ENCODE measurements at regions not wholly inside any gene's neighbourhood (a gene's known extent, or its start where the extent isn't known, plus 50 kb on each side); places are given as distances from the start of the nearest gene placed in this dataset.
"Not testable (repeated sequence)": the region's sequence is repeated elsewhere in the genome, so short reads cannot be mapped to it uniquely, and the experiment has no call there.

DNA sequence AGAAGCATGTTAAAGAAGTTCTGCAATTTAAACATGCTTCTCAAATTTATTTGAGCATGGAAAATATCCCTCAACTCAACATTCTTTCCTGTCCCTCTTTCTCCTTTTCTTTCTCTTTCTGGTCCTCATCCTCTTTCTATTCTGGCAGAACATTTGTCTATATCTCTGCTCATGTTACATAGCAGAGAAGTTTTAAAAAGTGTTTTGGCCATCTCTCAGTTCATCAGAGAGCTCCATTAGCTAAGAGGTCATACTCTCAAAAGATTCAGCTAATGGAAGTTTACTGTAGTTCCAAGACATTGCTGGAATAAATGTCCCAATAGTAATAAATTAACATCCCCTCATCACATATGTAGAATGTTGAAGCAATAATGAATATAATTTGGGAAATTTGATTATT lies 53.5 kb downstream of the XCL2 start:
- DNase-seq (ENCODE audit: extremely low read depth in 1 of 2, low read depth in 1 of 2), result no peak

DNA sequence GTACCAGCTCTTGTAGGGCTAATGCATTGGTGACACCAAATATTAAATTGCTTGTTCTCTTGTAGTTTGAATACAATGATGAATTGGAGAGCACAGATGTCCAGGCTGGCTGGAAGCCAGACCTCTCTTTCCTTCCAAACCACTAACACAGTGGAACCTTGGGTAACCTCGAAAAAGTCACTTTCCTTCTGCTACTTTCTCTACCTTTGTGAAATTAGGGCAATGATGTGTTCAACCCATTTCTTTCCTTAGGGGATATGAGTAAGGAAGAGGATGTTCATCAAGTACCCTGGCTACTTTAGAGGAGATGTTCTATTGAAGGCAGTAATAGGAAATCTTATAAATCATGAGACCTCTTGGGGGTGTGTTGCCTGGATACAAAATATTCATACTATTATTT lies 55.7 kb downstream of the XCL2 start:
- no peak for DNase-seq (ENCODE audit: extremely low read depth in 1 of 2, low read depth in 1 of 2)

DNA sequence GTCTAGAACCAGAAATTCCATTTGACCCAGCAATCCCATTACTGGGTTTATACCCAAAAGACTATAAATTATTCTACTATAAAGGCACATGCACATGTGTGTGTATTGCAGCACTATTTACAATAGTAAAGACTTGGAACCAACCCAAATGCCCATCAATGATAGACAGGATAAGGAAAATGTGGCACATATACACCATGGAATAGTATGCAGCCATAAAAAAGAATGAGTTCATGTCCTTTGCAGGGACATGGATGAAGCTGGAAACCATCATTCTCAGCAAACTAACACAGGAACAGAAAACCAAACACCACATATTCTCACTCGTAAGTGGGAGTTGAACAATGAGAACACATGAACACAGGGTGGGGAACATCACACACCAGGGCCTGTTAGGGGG lies 57.0 kb downstream of the XCL2 start:
- DNase-seq (ENCODE audit: extremely low read depth in 1 of 2, low read depth in 1 of 2), result not testable (repeated sequence)

DNA sequence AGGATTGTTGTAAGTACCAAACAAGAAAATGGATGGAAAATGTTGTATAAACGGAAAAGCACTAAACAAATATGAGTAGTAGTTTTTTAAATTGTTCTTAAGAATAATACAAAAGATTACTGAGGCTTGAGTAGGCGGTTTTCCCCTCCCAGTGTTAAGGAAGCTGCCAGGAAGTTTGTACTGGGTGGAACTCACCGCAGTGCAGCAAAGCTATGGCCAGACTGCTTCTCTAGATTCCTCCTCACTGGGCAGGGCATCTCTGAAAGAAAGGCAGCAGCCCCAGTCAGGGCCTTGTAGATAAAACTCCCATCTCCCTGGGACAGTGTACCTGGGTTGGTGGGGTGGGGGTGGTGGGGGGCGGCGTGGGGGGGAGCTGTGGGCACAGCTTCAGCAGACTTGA lies 58.7 kb downstream of the XCL2 start:
- DNase-seq (ENCODE audit: extremely low read depth in 1 of 2, low read depth in 1 of 2), result no peak

DNA sequence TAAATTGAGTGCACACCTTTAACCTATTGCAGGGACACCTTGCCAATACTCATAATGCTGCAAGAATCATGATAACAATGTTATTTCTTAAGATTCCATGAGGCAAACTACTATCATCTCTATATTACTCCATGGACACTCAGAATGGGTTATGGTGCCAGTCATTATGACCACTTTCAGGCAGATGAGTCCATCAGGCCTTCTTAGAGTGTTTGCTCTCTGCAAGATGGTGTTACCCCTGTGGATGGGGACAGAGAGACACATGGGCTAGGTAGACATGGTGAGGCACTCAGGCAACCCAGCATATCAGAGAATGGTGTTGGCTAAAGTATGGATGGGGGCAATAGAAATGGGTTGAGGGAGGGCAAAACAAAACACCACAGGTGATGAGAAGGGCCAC lies 59.7 kb downstream of the XCL2 start:
- no peak for DNase-seq (ENCODE audit: extremely low read depth in 1 of 2, low read depth in 1 of 2)

DNA sequence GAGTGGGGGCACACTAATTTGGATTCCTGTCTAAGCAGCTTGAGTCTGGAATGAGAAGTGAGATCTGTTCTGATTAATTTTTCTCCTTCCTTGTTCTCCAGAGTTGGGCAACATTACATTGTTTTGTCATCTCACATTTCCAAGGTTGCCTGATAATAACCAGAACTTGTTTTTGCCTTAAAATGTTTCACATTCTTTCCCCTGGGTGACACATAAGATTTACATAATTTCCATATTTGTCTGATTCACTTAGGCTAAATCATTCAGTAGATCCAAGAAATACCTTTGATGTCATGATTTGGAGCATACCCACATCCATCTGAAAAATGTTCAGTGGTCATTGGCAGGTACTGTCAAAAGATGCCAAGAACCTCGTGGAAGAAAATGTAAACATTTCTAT lies 60.3 kb downstream of the XCL2 start:
- no peak for DNase-seq (ENCODE audit: extremely low read depth in 1 of 2, low read depth in 1 of 2)

DNA sequence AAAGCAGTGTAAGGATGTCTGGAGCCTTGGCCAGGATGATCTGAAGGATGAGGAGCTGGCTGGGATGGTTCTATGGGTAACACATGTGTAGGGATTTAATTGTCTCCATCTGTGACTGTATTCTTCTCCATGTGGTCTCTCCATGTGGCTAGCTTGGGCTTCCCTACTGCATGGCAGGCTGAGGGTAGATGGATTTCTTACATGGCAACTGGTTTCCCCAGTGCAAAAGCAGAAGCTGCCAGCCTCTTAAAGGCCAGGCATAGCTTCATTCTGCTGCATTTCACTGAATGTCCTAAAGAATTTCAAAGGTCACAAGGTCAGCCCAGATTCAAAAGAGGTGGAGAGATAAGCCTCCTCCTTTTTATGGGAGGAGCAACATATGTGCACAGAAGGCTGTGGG lies 61.7 kb downstream of the XCL2 start:
- no peak for DNase-seq (ENCODE audit: extremely low read depth in 1 of 2, low read depth in 1 of 2)

DNA sequence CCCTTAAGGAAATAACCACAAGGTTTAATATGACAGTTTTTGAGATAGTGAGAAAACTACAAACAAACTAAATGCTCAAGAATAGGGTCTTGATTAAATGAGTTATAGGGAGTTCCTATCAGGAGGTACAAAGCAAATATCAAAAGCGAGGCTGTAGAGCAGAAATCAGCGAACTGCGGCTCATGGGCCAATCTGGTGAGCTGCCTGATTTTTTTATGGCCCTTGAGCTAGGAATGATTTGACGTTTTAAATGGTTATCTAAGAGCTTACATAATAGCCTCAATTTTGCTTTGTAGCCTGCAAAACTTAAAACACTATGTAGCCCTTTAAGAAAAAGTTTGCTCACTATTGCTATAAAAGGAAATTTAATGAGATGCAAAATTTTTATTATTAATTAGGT lies 62.2 kb downstream of the XCL2 start:
- DNase-seq (ENCODE audit: extremely low read depth in 1 of 2, low read depth in 1 of 2), result no peak

DNA sequence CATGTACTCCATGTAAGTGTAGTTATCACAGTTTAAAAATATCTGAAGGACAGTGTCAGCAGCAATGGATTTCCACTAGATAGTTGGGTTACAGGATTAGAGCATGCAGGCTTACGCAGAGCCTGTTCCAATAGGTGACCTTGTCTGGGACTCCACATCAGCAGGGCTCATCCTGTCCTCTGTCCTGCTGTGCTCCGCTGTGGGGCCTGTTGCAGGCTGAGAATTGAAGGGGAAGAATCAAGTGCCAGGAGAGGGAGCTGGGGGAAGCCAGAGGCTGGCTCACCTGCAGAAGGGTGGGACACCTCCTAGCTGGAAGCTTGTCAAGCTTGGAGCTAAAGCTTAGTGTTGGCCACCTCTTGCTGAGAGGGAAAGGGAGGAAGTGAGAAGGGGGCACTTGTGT lies 62.8 kb downstream of the XCL2 start:
- DNase-seq (ENCODE audit: extremely low read depth in 1 of 2, low read depth in 1 of 2), result no peak

DNA sequence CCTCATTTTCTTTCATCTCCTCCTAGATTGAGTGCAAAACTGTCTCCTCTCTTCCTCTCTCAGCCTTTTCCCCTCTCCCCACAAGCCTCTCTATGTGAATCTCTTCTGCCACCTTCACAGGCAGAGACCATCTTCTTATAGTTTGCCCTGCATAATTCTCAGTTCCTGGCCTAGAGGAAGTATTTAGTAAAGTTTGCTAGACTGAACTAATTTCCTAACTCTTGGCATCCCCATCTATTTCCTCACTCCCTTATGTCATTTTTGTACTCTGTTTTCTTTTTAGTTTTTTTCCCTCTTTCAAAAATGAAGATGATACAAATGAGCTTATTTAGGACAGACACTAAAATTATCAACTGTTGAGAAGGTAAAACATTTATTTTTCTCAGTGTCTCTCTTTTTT lies 66.0 kb downstream of the XCL2 start:
- DNase-seq (ENCODE audit: extremely low read depth in 1 of 2, low read depth in 1 of 2), result no peak

DNA sequence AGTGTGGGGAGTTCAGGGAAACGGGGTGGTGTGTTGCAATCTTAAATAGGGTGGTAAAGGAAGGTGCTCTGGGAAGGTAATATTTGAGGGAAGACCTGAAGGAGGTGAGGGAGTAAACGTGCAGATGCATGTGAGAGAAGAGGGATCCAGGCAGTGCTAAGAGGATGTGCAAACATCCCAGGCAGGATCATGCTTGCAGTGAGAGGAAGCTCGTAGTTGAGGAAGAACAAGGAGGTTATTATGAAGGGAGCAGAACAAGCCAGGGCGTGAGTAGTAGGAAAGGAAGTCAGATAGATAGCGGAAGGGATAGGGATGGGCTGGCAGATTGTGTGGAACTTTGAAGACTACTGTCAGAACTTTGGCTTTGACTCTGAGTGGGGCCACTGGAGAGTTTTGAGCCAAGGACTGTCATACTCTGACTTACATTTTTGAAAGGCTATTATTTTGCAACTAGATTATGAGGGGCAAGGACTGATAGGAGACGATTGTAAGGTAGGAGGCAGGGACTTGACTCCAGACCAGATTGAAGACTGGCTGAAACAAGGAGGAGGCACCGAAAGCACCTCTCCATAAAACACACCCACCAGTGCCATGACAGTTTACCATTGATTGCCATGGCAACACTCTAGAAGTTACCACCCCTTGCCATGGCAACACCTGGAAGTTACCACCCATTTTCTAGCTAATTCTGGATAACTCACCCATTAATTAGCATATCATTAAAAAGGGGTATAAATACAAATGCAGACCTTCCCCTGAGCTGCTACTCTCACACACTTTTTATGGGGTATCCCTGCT lies 67.0 kb downstream of the XCL2 start:
- DNase-seq (ENCODE audit: extremely low read depth in 1 of 2, low read depth in 1 of 2), result no peak

DNA sequence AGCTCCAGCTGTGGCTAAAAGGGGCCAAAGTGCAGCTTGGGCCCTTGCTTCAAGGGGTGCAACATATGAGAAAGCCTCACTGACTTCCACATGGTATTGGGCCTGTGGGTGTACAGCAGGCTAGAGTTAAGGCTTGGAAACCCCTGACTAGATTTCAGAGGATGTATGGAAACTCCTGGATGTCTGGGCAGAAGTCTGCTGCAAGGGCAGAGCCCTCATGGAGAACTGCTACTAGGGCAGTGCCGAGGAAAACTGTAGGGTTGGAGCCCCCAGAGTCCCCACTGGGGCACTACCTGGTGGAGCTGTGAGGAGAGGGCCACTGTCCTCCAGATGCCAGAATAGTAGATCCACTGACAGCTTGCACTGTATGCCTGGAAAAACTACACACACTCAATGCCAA lies 69.5 kb downstream of the XCL2 start:
- no peak for DNase-seq (ENCODE audit: extremely low read depth in 1 of 2, low read depth in 1 of 2)

DNA sequence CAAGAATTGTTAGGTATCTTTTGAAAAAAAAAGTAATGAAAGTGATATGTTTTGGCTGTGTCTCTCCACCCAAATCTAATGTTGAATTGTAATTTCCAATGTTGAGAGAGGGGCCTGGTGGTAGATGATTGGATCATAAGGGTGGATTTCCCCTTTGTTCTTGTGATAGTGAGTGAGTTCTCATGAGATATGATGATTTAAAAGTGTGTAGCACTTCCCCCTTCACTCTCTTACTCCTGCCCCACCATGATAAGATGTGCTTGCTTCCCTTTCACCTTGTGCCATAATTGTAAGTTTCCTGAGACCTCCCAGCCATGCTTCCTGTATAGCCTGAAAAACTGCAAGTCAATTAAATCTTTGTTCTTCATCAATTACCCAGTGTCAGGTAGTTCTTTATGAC lies 70.7 kb downstream of the XCL2 start:
- DNase-seq (ENCODE audit: extremely low read depth in 1 of 2, low read depth in 1 of 2), result no peak

DNA sequence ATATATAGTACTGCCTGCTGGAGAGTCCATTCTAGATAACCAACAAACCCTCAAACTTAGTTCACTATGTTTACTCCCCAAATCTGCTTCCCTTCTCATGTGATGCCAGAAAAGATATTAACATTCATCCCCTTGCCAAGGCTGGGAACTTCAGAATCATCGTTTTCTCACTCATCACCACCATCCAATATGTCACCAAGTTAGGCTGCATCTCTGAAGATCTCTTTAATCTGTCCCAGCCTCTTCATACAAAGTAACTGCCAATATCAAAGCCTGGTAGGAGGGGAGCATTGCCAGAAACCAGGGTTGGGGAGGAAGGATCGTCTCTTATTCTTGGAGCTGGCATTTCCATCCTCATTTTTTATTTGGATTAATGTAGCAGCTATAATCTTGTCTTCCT lies 71.6 kb downstream of the XCL2 start:
- DNase-seq (ENCODE audit: extremely low read depth in 1 of 2, low read depth in 1 of 2), result no peak

DNA sequence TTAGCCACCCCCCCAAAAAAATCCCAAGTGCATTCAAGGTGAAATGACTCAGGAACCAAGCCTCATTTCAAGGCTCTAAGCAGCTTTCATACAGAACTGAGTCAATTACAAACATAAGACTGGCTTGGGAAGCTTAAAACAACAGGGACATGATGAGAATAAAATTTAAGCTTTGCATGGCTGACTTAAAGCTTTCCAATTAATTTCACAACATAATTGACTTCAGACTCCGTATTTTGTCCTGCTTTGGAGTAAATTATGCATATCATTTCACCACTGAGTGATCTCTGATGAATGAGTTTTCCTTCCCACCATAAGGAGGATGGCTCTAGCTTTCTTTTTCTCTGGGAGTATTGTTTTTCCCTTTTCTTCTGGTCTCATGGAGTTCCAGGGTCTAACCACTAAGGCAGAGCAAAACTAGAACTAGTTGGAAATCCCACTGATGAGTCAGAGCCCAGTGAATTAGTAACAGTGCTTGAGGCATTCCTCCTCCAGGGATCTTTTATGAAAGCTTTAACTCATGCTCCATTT lies 72.8 kb downstream of the XCL2 start:
- no peak for DNase-seq (ENCODE audit: extremely low read depth in 1 of 2, low read depth in 1 of 2)

DNA sequence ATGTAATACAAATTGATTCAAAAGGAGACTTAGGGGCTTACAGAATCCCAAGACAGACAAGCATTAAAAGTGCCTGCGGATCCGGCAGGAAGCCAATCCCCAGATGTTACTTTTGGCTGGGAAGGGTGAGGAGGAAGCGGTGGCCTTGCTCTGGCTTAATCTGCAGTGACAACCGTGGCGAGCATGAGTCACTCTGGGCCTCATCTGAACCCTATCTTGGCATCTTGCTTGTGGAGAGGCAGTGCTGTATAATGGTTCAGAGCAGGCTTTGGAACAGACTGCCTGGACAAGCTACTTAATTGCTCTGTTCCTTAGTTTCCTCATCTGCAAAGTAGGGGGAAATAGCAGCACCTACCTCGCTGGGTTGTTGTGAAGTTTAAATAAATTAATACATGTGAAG lies 74.1 kb downstream of the XCL2 start:
- DNase-seq (ENCODE audit: extremely low read depth in 1 of 2, low read depth in 1 of 2), result peak in 1 of 2 donors; percentile 35

DNA sequence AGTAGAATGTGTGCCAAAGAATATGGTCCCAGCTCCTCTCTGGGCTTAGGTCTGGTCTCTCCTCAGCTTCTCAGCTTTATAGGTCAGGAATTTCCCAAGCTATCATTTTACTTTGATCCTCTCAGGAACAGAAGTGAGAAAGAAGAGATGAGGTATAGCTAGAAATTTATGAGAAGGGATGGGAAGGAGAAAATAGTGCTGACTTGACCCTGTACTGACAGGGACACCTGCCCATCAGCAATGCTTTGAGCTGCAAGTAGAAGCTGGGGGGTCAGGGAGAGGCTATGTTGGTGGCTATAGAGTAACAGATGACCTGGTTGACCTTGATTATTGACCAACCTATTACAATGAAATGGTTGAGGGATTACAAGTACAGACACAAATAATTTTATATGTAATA lies 75.0 kb downstream of the XCL2 start:
- DNase-seq (ENCODE audit: extremely low read depth in 1 of 2, low read depth in 1 of 2), result no peak

DNA sequence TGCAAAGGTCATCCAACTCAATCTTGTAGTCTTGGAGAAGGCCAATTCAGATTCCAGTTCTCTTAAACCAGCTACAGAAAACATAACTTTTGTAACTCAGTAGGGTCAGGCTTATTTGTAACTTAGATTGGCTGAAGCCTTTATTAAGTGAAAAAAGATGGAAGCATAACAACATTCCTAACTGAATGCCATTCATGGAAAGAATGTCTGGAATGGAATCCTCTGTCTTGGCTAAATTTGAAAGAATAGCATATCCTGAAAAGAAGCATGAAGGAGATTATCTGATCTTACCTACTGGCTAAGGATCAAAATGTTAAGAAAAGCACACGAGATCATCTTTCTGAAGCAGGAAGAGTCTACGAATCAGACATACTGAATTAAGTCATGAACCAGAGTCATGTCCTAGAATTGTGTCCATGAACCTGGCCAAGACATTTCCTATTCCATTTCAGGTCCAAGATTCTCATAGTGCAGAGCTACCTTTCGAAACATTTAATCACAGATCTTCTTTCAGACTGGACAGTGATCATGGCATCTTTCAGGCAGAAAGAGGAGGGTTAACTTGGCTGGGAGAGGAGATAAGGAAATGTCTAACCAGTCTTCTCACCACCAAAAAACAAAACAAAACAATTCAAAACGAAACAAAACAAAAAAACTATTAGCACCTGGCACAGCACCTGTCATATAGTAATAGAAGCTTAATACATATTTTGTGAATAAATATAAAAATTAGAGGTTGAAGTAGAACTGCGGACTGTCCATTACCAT lies 75.6 kb downstream of the XCL2 start:
- DNase-seq (ENCODE audit: extremely low read depth in 1 of 2, low read depth in 1 of 2), result no peak

DNA sequence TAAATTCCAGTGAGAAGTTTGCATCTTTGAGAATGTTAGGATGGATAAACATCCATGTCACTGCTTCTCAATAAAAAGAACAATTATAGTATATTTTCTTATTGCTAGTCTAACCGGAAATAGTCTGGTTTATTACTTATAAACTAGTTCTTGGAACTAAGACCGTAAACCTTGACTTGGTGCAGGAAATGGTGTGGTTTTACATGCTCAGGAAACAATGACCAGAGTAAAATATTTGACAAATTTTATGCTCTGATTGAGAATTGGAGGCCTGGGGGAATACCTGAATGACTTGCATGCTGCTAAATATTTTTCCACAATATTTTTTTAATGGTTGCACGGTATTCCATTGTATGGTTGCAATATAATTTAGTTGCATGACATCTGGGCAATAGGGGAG lies 76.3 kb downstream of the XCL2 start:
- DNase-seq (ENCODE audit: extremely low read depth in 1 of 2, low read depth in 1 of 2), result no peak

DNA sequence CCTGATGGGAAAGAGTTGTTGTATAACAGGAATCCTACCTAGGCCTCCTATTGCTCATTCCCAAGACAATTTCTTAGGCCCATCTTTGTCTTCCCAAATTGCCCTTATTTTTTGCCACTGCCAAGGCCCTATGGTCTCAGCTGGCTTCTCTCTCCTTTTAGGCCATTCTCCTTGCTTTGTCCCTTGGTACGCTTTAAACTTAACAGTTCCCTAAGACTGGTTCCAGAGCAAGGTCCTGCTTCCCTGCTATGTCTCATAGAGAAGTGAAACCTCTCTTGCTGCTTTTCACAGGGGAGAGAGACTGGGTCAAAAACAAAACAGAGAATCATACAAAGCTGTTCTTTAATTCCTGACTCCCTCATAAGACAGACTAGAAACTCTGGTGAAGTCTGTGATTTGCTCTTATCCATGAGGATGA lies 77.1 kb downstream of the XCL2 start:
- DNase-seq (ENCODE audit: extremely low read depth in 1 of 2, low read depth in 1 of 2), result no peak

DNA sequence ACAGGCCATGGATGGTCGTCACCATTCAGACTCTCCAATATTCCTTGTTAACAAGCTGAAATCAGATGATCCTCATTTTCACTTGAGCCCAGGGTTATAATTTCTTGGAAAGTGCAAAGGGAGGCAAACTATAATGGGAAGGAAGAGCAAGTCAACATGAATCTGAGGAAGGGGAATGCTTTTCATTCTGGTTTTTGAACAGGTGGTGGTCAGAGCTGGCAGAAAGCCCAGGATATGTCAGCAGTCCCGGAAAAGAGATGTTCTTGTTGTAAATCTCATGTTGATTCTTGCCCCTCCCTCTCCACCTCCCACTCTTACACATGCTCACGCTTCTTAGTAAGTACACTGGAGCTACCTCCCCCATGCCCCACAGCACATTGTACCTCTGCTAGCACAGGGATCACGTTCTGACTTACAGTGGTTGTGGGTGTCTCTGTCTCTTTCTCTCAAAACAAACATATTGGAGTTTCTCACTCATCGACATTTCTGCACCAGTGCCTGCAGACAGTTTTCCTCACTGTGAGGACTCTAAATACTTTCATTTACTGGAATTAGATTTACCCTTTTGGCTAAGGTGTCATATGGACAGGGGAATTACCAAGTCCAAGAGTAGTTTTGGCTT lies 77.6 kb downstream of the XCL2 start:
- peak; percentile 33 to 68 for DNase-seq (ENCODE audit: extremely low read depth in 1 of 2, low read depth in 1 of 2)

DNA sequence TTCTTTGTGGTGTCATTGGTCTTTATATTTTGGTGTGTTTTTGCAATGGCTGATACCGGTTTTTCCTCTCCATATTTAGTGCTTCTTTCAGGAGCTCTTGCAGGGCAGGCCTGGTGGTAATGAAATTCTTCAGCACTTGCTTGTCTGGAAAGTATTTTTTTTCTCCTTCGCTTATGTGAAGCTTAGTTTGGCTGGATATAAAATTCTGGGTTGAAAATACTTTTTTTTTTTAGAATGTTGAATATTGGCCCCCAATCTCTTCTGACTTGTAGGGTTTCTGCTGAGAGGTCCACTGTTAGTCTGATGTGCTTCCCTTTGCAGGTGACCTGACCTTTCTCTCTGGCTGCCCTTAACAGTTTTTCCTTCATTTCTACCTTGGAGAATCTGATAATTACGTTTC lies 82.7 kb downstream of the XCL2 start:
- not testable (repeated sequence) for DNase-seq (ENCODE audit: extremely low read depth in 1 of 2, low read depth in 1 of 2)

Measured in stimulated activated CD8-positive, alpha-beta memory T cell treated with anti-CD3 and anti-CD28 coated beads, Interleukin-7, amount 100 ng/mL, for 48 hours (primary cell).